Stimulated activated naive CD8-positive, alpha-beta T cell treated with anti-CD3 and anti-CD28 coated beads, Interleukin-15, Interleukin-2, amounts not matched to agents 100 ng/mL and 50 ng/mL, for 24 hours (primary cell): ENCODE measurements at regions not wholly inside any gene's neighbourhood (a gene's known extent, or its start where the extent isn't known, plus 50 kb on each side); places are given as distances from the start of the nearest gene placed in this dataset.

ENCODE experiments used
- H3K27ac Mint-ChIP-seq: one replicate; pipeline ENCODE4 v1.8.0; 2021; ENCODE audit warnings: mild to moderate bottlenecking, mixed read lengths
- H3K27me3 Mint-ChIP-seq: one replicate; pipeline ENCODE4 v1.8.0; 2021; ENCODE audit warnings: mixed read lengths
- H3K36me3 Mint-ChIP-seq: one replicate; pipeline ENCODE4 v1.8.0; 2021; ENCODE audit warnings: low read depth, mixed read lengths
- H3K4me1 Mint-ChIP-seq: one replicate; pipeline ENCODE4 v1.8.0; 2021; ENCODE audit warnings: low read depth, mixed read lengths
- H3K4me3 Mint-ChIP-seq: one replicate; pipeline ENCODE4 v1.8.0; 2021; ENCODE audit warnings: mild to moderate bottlenecking, mixed read lengths
- H3K9me3 Mint-ChIP-seq: one replicate; pipeline ENCODE4 v1.8.0; 2021; ENCODE audit warnings: mixed read lengths

DNA sequence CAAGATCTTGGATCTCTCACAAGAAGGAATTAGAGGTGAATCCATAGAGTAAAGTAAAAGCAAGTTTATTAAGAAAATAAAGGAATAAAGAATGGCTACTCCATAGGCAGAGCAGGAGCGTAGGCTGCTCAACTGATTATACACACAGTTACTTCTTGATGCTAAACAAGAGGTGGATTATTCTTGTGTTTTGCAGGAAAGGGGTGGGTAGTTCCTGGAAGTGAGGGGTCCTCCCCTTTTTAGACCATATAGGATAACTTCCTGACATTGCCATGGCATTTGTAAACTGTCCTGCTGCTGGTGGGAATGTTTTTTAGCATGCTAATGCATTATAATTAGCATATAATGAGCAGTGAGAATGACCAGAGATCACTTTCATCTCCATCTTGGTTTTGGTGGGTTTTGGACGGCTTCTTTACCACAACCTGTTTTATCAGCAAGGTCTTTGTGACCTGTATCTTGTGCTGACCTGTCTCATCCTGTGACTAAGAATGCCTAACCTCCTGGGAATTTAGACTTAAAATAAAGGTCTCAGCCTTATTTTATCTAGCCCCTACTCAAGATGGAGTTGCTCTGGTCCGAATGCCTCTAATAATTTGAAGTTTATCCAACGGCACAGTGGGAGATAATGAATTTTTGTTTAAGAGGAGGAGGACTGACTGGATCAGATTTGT, 165.7 kb upstream of the DMRT1 start:
- Mint-ChIP-seq H3K27me3 (no peaks in the 10 kb centered on the region), H3K36me3 (no peaks in the 10 kb centered on the region), H3K27ac (no peak overlapping the region), H3K4me1 (peaks cover 29% of the 10 kb centered on the region), H3K4me3 (no peak overlapping the region), H3K9me3 (no peaks in the 10 kb centered on the region)

- Mint-ChIP-seq H3K27me3 (no peaks in the 10 kb centered on the region), H3K27ac (no peak overlapping the region), H3K4me3 (peak overlapping the region; percentile 73), H3K9me3 (no peaks in the 10 kb centered on the region), H3K36me3 (no peaks in the 10 kb centered on the region), H3K4me1 (peaks cover 29% of the 10 kb centered on the region)
Observed at GRCh38 chr9:676780-677438, 164.6 kb upstream of the DMRT1 start.

DNA sequence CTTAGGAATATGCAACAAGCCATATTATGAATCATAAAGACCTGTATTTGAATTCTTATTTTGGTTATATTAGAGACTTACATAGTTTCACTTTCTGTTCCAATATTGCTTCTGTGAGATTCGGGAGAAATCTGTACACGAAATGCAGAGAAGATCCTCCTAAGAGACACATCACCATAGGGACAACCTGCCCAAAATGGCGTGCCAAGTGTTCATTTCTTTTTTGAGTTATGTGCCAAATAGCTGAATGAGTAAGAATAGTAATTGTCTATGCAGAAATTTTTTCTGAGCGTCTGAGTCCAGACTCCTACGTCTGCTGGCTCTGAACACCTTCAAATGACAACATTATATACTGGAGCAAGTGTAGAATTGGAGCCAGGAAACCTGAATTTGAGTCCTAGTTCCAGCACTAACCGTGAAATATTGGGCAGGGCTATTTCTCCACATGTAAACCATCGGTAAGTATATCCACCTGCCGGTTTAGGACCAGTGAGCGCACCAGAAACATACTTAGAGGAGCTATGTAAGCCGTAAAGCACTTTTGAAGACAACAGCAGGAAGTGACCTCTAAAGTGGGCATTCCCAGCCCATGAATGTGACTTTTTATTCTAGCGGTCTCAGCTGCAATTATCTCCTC, 163.9 kb upstream of the DMRT1 start:
- Mint-ChIP-seq H3K36me3 (no peaks in the 10 kb centered on the region), H3K27ac (peak overlapping the region; percentile 34), H3K4me3 (peak overlapping the region; percentile 73), H3K27me3 (no peaks in the 10 kb centered on the region), H3K9me3 (no peaks in the 10 kb centered on the region), H3K4me1 (peaks cover 29% of the 10 kb centered on the region)

- no peaks in the 10 kb centered on the region for H3K36me3 Mint-ChIP-seq
- no peaks in the 10 kb centered on the region for H3K27me3 Mint-ChIP-seq
- no peak overlapping the region for H3K27ac Mint-ChIP-seq
- no peak overlapping the region for H3K4me3 Mint-ChIP-seq
- H3K9me3 Mint-ChIP-seq = no peaks in the 10 kb centered on the region
- peaks cover 28% of the 10 kb centered on the region for H3K4me1 Mint-ChIP-seq
Observed at GRCh38 chr9:678897-679296, 162.6 kb upstream of the DMRT1 start.

GRCh38 chr9:679462-679861, 162.0 kb upstream of the DMRT1 start:
- no peak overlapping the region for H3K4me3 Mint-ChIP-seq
- H3K4me1 Mint-ChIP-seq = peaks cover 22% of the 10 kb centered on the region
- H3K9me3 Mint-ChIP-seq = no peaks in the 10 kb centered on the region
- H3K27me3 Mint-ChIP-seq = no peaks in the 10 kb centered on the region
- H3K36me3 Mint-ChIP-seq = no peaks in the 10 kb centered on the region
- no peak overlapping the region for H3K27ac Mint-ChIP-seq

DNA sequence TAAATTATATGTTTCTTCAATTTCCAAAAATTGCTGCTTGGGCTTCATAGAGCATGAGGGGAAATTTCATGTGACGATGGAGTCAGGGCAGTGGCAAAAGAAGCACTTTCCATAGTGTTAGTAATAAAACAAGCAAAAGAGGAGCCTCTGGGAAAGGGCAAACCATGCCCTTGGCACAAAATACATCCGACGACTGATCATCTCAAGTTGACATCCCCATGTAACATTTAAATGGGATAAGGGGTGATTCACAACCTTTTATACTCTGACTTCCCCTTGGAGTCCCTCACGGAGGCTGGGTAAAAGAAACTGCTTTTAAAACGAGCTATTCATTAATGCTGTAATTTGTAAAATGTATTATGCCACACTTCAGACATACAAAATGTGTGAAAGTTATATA, 161.4 kb upstream of the DMRT1 start:
- Mint-ChIP-seq H3K27ac (no peak overlapping the region), H3K36me3 (no peaks in the 10 kb centered on the region), H3K4me3 (no peak overlapping the region), H3K4me1 (peaks cover 21% of the 10 kb centered on the region), H3K27me3 (no peaks in the 10 kb centered on the region), H3K9me3 (no peaks in the 10 kb centered on the region)

DNA sequence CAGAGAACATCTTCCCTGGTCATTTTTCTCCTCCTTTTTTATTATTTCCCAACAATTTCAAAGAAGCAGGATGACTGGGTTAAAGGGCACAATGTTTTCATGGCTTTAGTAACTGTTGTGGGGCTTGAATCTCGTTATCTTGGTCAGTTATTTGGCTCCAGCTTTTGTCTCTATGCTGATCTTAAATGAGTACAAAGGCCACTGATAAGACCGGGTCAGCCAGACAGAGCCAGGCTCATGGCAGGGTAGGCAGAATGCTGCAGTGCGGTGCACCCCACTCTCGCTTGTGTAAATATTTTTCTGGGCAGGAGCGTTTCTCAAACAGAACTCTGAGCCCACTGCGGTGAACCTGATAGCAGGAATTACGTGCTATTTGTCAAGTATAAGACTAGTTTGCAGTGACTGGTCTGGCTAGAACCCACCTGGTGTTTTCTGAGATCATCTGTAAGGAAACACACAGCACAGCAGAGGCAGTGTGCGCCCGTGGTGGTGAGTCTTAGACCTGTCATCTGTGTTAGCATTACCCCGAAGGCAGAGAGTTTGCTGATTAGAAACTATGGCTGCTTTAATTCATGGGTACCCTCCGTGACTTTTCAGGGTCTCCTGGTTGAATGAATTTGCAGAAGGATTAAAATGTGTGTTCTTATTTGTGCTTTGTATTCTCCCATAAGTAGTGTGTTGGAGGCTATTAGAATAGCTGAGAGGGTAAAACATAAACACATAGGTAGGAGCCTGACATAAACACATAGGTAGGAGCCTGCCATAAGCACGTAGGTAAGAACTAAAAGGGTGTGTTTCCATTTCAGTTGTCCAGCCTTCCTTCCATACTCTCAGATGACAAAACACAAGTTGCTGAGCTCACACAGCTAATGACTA, 158.6 kb upstream of the DMRT1 start:
- H3K4me1 Mint-ChIP-seq = peaks cover 3% of the 10 kb centered on the region
- no peaks in the 10 kb centered on the region for H3K36me3 Mint-ChIP-seq
- H3K9me3 Mint-ChIP-seq = no peaks in the 10 kb centered on the region
- H3K4me3 Mint-ChIP-seq = no peak overlapping the region
- H3K27me3 Mint-ChIP-seq = no peaks in the 10 kb centered on the region
- H3K27ac Mint-ChIP-seq = no peak overlapping the region

DNA sequence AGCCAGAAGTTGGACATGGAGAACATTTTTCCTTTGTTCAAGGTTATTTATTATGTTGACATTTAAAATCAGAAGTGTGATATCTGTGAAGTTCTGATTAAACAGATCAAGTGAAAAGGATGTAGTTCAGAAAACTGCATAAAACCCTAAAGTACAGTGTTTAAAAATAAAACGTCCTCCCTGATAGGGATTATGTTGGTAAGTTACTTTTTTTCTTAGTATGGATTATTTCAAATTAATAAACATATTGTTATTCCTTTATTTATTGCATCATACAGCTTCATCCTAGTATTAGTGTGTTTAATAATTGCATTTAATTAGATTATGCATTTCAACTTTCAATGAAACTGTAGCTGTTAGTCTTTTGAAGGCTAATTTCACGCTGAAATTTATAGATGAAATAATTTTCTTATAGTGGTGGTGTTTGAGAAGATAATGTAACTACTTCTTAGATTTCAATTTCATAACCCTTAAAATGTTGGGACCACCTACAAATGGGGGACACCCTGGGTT, 157.9 kb upstream of the DMRT1 start:
- Mint-ChIP-seq H3K27me3 (no peaks in the 10 kb centered on the region), H3K27ac (no peak overlapping the region), H3K36me3 (no peaks in the 10 kb centered on the region)

DNA sequence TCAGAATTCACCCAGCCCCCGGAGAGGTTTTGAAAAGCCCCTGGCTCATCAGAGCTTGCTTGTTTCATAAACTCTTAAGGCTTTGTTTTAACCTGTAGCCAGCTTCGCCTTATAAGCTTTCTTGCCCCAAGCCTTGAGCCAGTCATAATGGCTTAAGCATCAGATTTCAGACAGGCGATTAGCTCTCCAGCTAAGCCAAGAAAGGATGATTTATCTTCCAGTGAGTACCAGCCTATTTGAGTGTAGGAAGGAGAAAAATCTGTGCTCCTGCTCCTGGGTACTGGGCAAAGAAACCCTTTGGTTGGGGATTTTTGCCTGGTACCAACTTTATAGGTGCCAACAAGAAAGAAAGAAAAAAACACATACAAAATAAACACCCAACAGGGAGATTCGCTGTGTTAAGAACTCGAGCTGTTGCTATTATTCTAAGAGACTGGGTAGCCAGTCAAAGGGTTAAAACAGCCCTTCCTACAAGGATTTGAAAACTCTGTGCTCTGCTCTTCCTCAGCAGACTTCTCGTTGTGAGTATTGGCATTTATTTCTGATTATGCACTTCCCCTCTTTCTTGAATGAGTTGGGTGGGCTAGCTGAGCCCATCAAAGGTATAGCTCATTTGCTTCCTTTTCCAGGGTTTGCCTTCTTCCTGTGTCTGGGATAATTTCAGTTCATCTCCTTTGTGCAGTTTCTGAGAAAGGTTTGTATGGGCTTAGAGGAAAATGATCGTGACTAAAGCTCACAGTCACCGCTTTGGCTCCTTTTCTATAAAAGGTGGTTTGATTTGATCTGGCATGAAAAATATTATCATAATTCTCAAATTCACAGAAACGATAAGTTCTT, 157.2 kb upstream of the DMRT1 start:
- Mint-ChIP-seq H3K4me1 (no peaks in the 10 kb centered on the region), H3K9me3 (no peaks in the 10 kb centered on the region), H3K27me3 (no peaks in the 10 kb centered on the region), H3K36me3 (no peaks in the 10 kb centered on the region), H3K4me3 (no peak overlapping the region), H3K27ac (no peak overlapping the region)

More for the DNA sequence above, 157.9 kb upstream of the DMRT1 start:
- Mint-ChIP-seq H3K4me3 (no peak overlapping the region), H3K9me3 (no peaks in the 10 kb centered on the region), H3K4me1 (no peaks in the 10 kb centered on the region)

- Mint-ChIP-seq H3K27me3 (no peaks in the 10 kb centered on the region), H3K9me3 (no peaks in the 10 kb centered on the region), H3K4me1 (no peaks in the 10 kb centered on the region), H3K4me3 (no peak overlapping the region), H3K36me3 (no peaks in the 10 kb centered on the region), H3K27ac (no peak overlapping the region)
Observed at GRCh38 chr9:684941-685340, 156.6 kb upstream of the DMRT1 start.

GRCh38 chr9:686321-686813, 155.1 kb upstream of the DMRT1 start:
- no peaks in the 10 kb centered on the region for H3K27me3 Mint-ChIP-seq
- no peak overlapping the region for H3K4me3 Mint-ChIP-seq
- H3K27ac Mint-ChIP-seq = no peak overlapping the region
- H3K9me3 Mint-ChIP-seq = no peaks in the 10 kb centered on the region
- H3K4me1 Mint-ChIP-seq = no peaks in the 10 kb centered on the region
- H3K36me3 Mint-ChIP-seq = no peaks in the 10 kb centered on the region

DNA sequence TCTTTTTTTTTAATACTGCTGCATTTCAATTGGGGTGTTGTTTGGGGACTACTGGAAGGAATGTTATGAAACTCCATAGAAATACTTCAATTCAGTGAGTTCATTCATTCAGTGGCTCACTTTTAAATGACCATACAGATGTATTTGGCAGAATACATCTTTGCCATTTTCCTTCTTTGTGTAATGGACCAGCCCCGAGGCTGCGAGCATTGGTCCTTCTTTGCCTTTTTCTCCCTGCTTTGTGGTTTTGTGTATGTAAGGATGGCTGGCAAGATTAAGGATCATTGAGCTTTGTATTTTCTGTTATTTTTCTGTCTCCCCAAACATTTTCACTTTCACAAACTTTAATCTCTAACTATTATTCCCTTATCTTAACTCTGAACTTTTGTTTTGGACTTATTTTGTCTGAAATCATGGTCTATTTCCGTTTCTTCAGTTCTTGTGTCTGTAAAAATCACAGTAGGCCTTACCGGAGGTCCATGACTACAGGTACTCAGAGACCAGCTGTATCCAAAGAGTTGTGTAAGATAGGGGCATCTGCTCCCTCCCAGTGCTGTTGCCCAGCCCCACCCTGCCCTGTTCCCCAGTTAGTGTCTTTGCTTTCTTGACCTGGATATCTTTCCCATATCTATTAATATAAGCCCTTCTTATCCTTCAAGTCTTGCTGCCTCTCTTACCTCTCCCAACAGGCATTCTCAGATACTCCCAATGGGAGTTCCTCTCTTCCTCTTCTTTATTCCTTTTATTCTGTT, 154.3 kb upstream of the DMRT1 start:
- Mint-ChIP-seq H3K27ac (no peak overlapping the region), H3K36me3 (no peaks in the 10 kb centered on the region), H3K4me3 (no peak overlapping the region), H3K9me3 (no peaks in the 10 kb centered on the region), H3K4me1 (no peaks in the 10 kb centered on the region), H3K27me3 (no peaks in the 10 kb centered on the region)

GRCh38 chr9:687994-688393, 153.5 kb upstream of the DMRT1 start:
- Mint-ChIP-seq H3K27me3 (no peaks in the 10 kb centered on the region), H3K4me3 (no peak overlapping the region), H3K4me1 (no peaks in the 10 kb centered on the region), H3K27ac (no peak overlapping the region), H3K9me3 (no peaks in the 10 kb centered on the region), H3K36me3 (no peaks in the 10 kb centered on the region)
